Hepatocyte (in vitro differentiated cells): ENCODE measurements at regions not wholly inside any gene's neighbourhood (a gene's known extent, or its start where the extent isn't known, plus 50 kb on each side); places are given as distances from the start of the nearest gene placed in this dataset.

Experiments
- DNase-seq: peaks from one replicate; pipeline ENCODE4 v3.0.0-alpha.2; 2016; ENCODE audit warnings: low spot score
- H2AFZ ChIP-seq: fragments of 200-600 bp; sonication (generic); 2 replicates; pipeline ENCODE4 v1.6.0; 2016; ENCODE audit warnings: antibody characterized with exemption, mild to moderate bottlenecking
- H3K27ac ChIP-seq: fragments of 200-600 bp; sonication (generic); 2 replicates; pipeline ENCODE4 v1.5.1; 2016; ENCODE audit warnings: mild to moderate bottlenecking
- H3K27me3 ChIP-seq: fragments of 200-600 bp; sonication (generic); 2 replicates; pipeline ENCODE4 v1.6.1; 2016
- H3K36me3 ChIP-seq: fragments of 200-600 bp; sonication (generic); replicated peaks from 2 replicates; pipeline ENCODE4 v1.5.1; 2016; ENCODE audit warnings: low read depth; ENCODE audit not compliant: insufficient read depth
- H3K4me1 ChIP-seq: fragments of 200-600 bp; sonication (generic); 2 replicates; pipeline ENCODE4 v1.5.1; 2016; ENCODE audit warnings: mild to moderate bottlenecking, moderate library complexity; ENCODE audit not compliant: insufficient read depth
- H3K4me2 ChIP-seq: fragments of 200-600 bp; sonication (generic); 2 replicates; pipeline ENCODE4 v1.6.0; 2016
- H3K4me3 ChIP-seq: fragments of 200-600 bp; sonication (generic); 2 replicates; pipeline ENCODE4 v1.5.1; 2016; ENCODE audit warnings: mild to moderate bottlenecking
- H3K79me2 ChIP-seq: fragments of 200-600 bp; sonication (generic); 2 replicates; pipeline ENCODE4 v1.6.0; 2017; ENCODE audit warnings: mild to moderate bottlenecking
- H3K9me2 ChIP-seq: fragments of 200-600 bp; sonication (generic); replicated peaks from 2 replicates; pipeline ENCODE4 v1.6.0; 2017; ENCODE audit warnings: mild to moderate bottlenecking; ENCODE audit not compliant: insufficient read depth
- H3K9me3 ChIP-seq: fragments of 200-600 bp; sonication (generic); 2 replicates; pipeline ENCODE4 v1.5.1; 2016; ENCODE audit warnings: low read depth, mild to moderate bottlenecking
- H4K20me1 ChIP-seq: fragments of 200-600 bp; sonication (generic); 2 replicates; pipeline ENCODE4 v1.6.0; 2016; ENCODE audit warnings: mild to moderate bottlenecking; ENCODE audit not compliant: insufficient read depth, poor library complexity, severe bottlenecking
- CTCF ChIP-seq: fragments of 200-600 bp; sonication (generic); IDR thresholded peaks from 2 replicates; pipeline ENCODE4 v1.5.1; 2016; ENCODE audit warnings: antibody characterized with exemption, mild to moderate bottlenecking; ENCODE audit not compliant: poor library complexity
- EZH2 ChIP-seq: fragments of 200-600 bp; sonication (generic); IDR thresholded peaks from 2 replicates; pipeline ENCODE4 v1.6.1; 2016; ENCODE audit warnings: antibody characterized with exemption, mild to moderate bottlenecking, borderline replicate concordance
- EZH2phosphoT487 ChIP-seq: fragments of 200-600 bp; sonication (generic); IDR thresholded peaks from one replicate; pipeline ENCODE4 v1.6.1; 2018; ENCODE audit warnings: antibody characterized with exemption, mild to moderate bottlenecking, low read depth, moderate library complexity; ENCODE audit not compliant: unreplicated experiment, severe bottlenecking
- WGBS: methylation state at CpG from one replicate; pipeline ENCODE4 v1.1.6; 2016; ENCODE audit warnings: low lambda C conversion rate; ENCODE audit errors: missing lambda C conversion rate; 5-methylcytosine and 5-hydroxymethylcytosine counted together

- no peaks in the 10 kb centered on the region for H3K9me2 ChIP-seq
- peaks cover 22% of the 10 kb centered on the region for H3K4me1 ChIP-seq
- no peaks in the 10 kb centered on the region for H3K27me3 ChIP-seq
- no peak for DNase-seq
- H3K36me3 ChIP-seq = no peaks in the 10 kb centered on the region
- H3K9me3 ChIP-seq = no peaks in the 10 kb centered on the region
- peak overlapping the region; percentile 80 for H3K27ac ChIP-seq
- no peaks in the 10 kb centered on the region for H4K20me1 ChIP-seq
- no peak overlapping the region for H2AFZ ChIP-seq
- 39% methylated on average over 4 of the region's 4 CpGs for WGBS
- no peak for TF ChIP-seq EZH2
- TF ChIP-seq CTCF = no peak
- no peak for TF ChIP-seq EZH2phosphoT487
- H3K79me2 ChIP-seq = no peaks in the 10 kb centered on the region
- H3K4me3 ChIP-seq = no peak overlapping the region
- peak overlapping the region; percentile 56 for H3K4me2 ChIP-seq
Measured at GRCh38 chr6:22035690-22036089, 261.1 kb downstream of the PRL start.

GRCh38 chr6:22036275-22036674 lies 260.6 kb downstream of the PRL start:
- Histone ChIP-seq H3K27ac (peak overlapping the region; percentile 80), H3K4me3 (no peak overlapping the region)
- WGBS = 28% methylated on average over 7 of the region's 7 CpGs

GRCh38 chr6:22036699-22037098 lies 260.1 kb downstream of the PRL start:
- Histone ChIP-seq H3K27ac (peak overlapping the region; percentile 80), H3K4me2 (peak overlapping the region; percentile 56), H3K27me3 (no peaks in the 10 kb centered on the region)

More at GRCh38 chr6:22036275-22036674, 260.6 kb downstream of the PRL start:
- peaks cover 22% of the 10 kb centered on the region for H3K4me1 ChIP-seq
- DNase-seq = peak; percentile 85
- peak overlapping the region; percentile 27 for H2AFZ ChIP-seq
- no peaks in the 10 kb centered on the region for H3K36me3 ChIP-seq
- peak overlapping the region; percentile 56 for H3K4me2 ChIP-seq
- no peak for TF ChIP-seq CTCF
- TF ChIP-seq EZH2phosphoT487 = no peak
- TF ChIP-seq EZH2 = no peak
- no peaks in the 10 kb centered on the region for H4K20me1 ChIP-seq
- H3K79me2 ChIP-seq = no peaks in the 10 kb centered on the region
- no peaks in the 10 kb centered on the region for H3K9me2 ChIP-seq
- no peaks in the 10 kb centered on the region for H3K27me3 ChIP-seq
- no peaks in the 10 kb centered on the region for H3K9me3 ChIP-seq

More at GRCh38 chr6:22036699-22037098, 260.1 kb downstream of the PRL start:
- DNase-seq = no peak
- Histone ChIP-seq H3K4me3 (no peak overlapping the region), H3K4me1 (peaks cover 22% of the 10 kb centered on the region), H3K36me3 (no peaks in the 10 kb centered on the region), H2AFZ (no peak overlapping the region), H3K9me2 (no peaks in the 10 kb centered on the region), H4K20me1 (no peaks in the 10 kb centered on the region), H3K79me2 (no peaks in the 10 kb centered on the region), H3K9me3 (no peaks in the 10 kb centered on the region)
- no peak for TF ChIP-seq EZH2
- no peak for TF ChIP-seq EZH2phosphoT487
- no peak for TF ChIP-seq CTCF
- 81% methylated on average over 3 of the region's 3 CpGs for WGBS
